SHP77 treated with DMSO at 0.1 percent for 48 hours (cell line): ENCODE measurements at regions not wholly inside any gene's neighbourhood (a gene's known extent, or its start where the extent isn't known, plus 50 kb on each side); places are given as distances from the start of the nearest gene placed in this dataset.

ENCODE experiments used
- DNase-seq: peaks from one replicate; lab custom pipeline; 2025; lab: John Stamatoyannopoulos, UW

- no peak for DNase-seq
Observed at GRCh38 chr20:12659942-12660341, 348.8 kb upstream of the SPTLC3 start.

GRCh38 chr20:12660918-12661317 is 347.9 kb upstream of the SPTLC3 start:
- DNase-seq = no peak

GRCh38 chr20:12670301-12670700 is 338.5 kb upstream of the SPTLC3 start:
- no peak for DNase-seq

- DNase-seq = no peak
Observed at GRCh38 chr20:12673352-12673751, 335.4 kb upstream of the SPTLC3 start.

GRCh38 chr20:12677925-12678324 is 330.8 kb upstream of the SPTLC3 start:
- no peak for DNase-seq

- DNase-seq = no peak
Observed at GRCh38 chr20:12679447-12679846, 329.3 kb upstream of the SPTLC3 start.

- no peak for DNase-seq
Observed at GRCh38 chr20:12682613-12683012, 326.2 kb upstream of the SPTLC3 start.

GRCh38 chr20:12687476-12687875 is 321.3 kb upstream of the SPTLC3 start:
- DNase-seq = no peak

- no peak for DNase-seq
Observed at GRCh38 chr20:12695937-12696336, 312.8 kb upstream of the SPTLC3 start.

GRCh38 chr20:12698817-12699216 is 310.0 kb upstream of the SPTLC3 start:
- no peak for DNase-seq

- DNase-seq = no peak
Observed at GRCh38 chr20:12699374-12700228, 309.2 kb upstream of the SPTLC3 start.

GRCh38 chr20:12700701-12701100 is 308.1 kb upstream of the SPTLC3 start:
- no peak for DNase-seq

- no peak for DNase-seq
Observed at GRCh38 chr20:12702312-12702711, 306.5 kb upstream of the SPTLC3 start.

- no peak for DNase-seq
Observed at GRCh38 chr20:12715371-12715770, 293.4 kb upstream of the SPTLC3 start.

- no peak for DNase-seq
Observed at GRCh38 chr20:12715991-12716680, 292.6 kb upstream of the SPTLC3 start.

- DNase-seq = no peak
Observed at GRCh38 chr20:12717061-12717460, 291.7 kb upstream of the SPTLC3 start.

GRCh38 chr20:12718619-12719018 is 290.2 kb upstream of the SPTLC3 start:
- DNase-seq = no peak

- no peak for DNase-seq
Observed at GRCh38 chr20:12721636-12722035, 287.1 kb upstream of the SPTLC3 start.

GRCh38 chr20:12722091-12722490 is 286.7 kb upstream of the SPTLC3 start:
- no peak for DNase-seq

- DNase-seq = no peak
Observed at GRCh38 chr20:12723811-12724210, 285.0 kb upstream of the SPTLC3 start.

- no peak for DNase-seq
Observed at GRCh38 chr20:12728782-12729181, 280.0 kb upstream of the SPTLC3 start.

GRCh38 chr20:12729326-12729725 is 279.4 kb upstream of the SPTLC3 start:
- DNase-seq = no peak

- DNase-seq = no peak
Observed at GRCh38 chr20:12733811-12734210, 275.0 kb upstream of the SPTLC3 start.
